Pancreas (tissue), 10 donors: ENCODE measurements at regions not wholly inside any gene's neighbourhood (a gene's known extent, or its start where the extent isn't known, plus 50 kb on each side); places are given as distances from the start of the nearest gene placed in this dataset.
"Not testable (repeated sequence)": the region's sequence is repeated elsewhere in the genome, so short reads cannot be mapped to it uniquely, and the experiment has no call there.

ENCODE experiments used
- ATAC-seq, 4 donors: fragments of 200-7000 bp; cut with Tn5 transposase; one replicate each; pipeline versions ENCODE4 v1.8.0 to v1.9.1; 2020; ENCODE audit warnings: mild to moderate bottlenecking in 4 of 4, moderate library complexity in 4 of 4
- DNase-seq, 6 donors: peaks; one replicate each; pipeline ENCODE4 v3.0.0-alpha.2; 2020
- FAIRE-seq: peaks from 2 replicates; lab custom pipeline; 2012; peaks lifted over from hg19 to GRCh38; lab: Jason Lieb, UNC
- H3K27ac ChIP-seq, 4 donors: fragments of 200-600 bp; sonication (generic); 1 replicate in 3 of 4; 2 replicates in 1 of 4; pipeline versions ENCODE4 v1.5.0 to v1.8.0; 2020
- H3K27me3 ChIP-seq, 4 donors: fragments of 200-600 bp; one replicate each; pipeline ENCODE4 v1.8.0; 2021
- H3K36me3 ChIP-seq, 3 donors: fragments of 200-600 bp; sonication (generic) in 1 of 3; one replicate each; pipeline versions ENCODE4 v1.5.0 to v1.8.0; 2020 to 2021
- H3K4me1 ChIP-seq, 3 donors: fragments of 200-600 bp; one replicate each; pipeline ENCODE4 v1.8.0; 2021
- H3K4me3 ChIP-seq, 4 donors: fragments of 200-600 bp; sonication (generic) in 2 of 4; one replicate each; pipeline versions ENCODE4 v1.5.0 to v1.8.0; 2020 to 2021
- H3K9me3 ChIP-seq, 4 donors: fragments of 200-600 bp; one replicate each; pipeline ENCODE4 v1.8.0; 2021
- CTCF ChIP-seq, 4 donors: fragments of 200-600 bp; sonication (generic) in 3 of 4; IDR thresholded peaks; one replicate each; pipeline versions ENCODE4 v1.5.0 to v1.8.0; 2021; ENCODE audit warnings: antibody characterized with exemption in 4 of 4
- WGBS, 2 donors: extraction: QIAGEN DNeasy Blood & Tissue Kit; methylation state at CpG; one replicate each; pipeline ENCODE4 v1.1.7; 2013; 5-methylcytosine and 5-hydroxymethylcytosine counted together
- intact Hi-C, 3 donors: fragments of 100-400 bp; cut with DNase I; formaldehyde crosslinking; loops; one replicate each; pipeline versions ENCODE4 v1.11.1 to v1.14.2; 2022
- donor health status: healthy with polysubstance abuse.
- donor health status: DM: no; HTN: no; CAD: no; lungs with moderate emphysema.
- donor health status: DM: no; HTN: no; CAD: no.
- donor health status: control.
- donor health status: control.
- donor health status: Bipolar disorder and iron deficiency.
- donor health status: DM: yes; HTN: yes; CAD: no.
- donor health status: DM: no; HTN: no; CAD: no.
- donor health status: DM: no; HTN: no; CAD: no.
- donor health status: DM: yes; HTN: yes; CAD: no.

GRCh38 chr6:167211881-167212712 lies 54.3 kb upstream of the GPR31 start:
- Histone ChIP-seq H3K4me1 (no peaks in the 10 kb centered on the region), H3K27me3 (no peaks in the 10 kb centered on the region), H3K4me3 (no peak overlapping the region), H3K36me3 (no peaks in the 10 kb centered on the region), H3K27ac (no peak overlapping the region), H3K9me3 (no peaks in the 10 kb centered on the region)
- intact Hi-C loops, result no loop called here
- no peak for ATAC-seq
- no peak for FAIRE-seq
- DNase-seq, result no peak
- 57 to 59% methylated on average over 7 of the region's 7 CpGs for WGBS, 2 donors
- no peak for TF ChIP-seq CTCF (IDR thresholded peaks at IDR 0.05)

DNA sequence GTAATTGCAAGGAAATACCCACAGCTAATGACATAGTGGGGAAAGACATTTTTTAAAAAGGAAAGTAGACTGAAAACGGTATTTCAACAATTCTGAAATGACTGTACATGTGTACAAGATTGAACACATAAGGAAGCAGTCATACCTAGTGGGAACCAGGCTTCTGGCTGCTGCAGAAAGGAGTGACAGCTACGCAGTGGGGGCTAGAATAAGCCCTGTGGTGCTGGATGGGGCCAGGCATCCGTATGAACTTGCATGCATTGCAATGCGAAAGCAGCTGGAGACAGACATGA lies 54.9 kb upstream of the GPR31 start:
- no peak for TF ChIP-seq CTCF (IDR thresholded peaks at IDR 0.05)
- Histone ChIP-seq H3K36me3 (no peaks in the 10 kb centered on the region), H3K27me3 (no peaks in the 10 kb centered on the region), H3K27ac (no peak overlapping the region), H3K9me3 (no peaks in the 10 kb centered on the region), H3K4me3 (no peak overlapping the region), H3K4me1 (no peaks in the 10 kb centered on the region)
- no peak for DNase-seq
- no peak for ATAC-seq
- 66 to 69% methylated on average over 4 of the region's 4 CpGs for WGBS, 2 donors
- no peak for FAIRE-seq
- intact Hi-C loops, result no loop called here

DNA sequence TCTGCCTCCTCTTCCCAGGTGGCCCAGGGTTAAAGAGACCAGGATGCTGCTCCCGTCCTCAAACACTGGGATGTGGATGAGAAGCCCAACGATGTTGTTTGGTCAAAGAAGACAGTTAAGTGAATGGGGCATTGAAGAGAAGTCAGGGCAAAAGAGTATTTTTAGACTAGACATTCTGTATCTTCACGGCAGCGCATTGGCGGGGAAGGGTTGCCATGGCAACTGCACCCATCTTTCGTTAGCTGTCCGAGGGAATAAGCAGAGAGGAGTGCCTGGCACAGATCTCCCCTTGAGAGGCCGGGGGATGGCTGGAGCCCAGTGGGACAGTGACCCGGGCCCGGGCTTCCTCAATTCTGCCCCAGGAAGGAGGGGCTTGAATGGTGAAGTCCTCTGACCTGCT lies 56.4 kb upstream of the GPR31 start:
- no peaks in the 10 kb centered on the region for H3K27me3 ChIP-seq
- intact Hi-C loops, result no loop called here
- ATAC-seq (no peak), DNase-seq (no peak), FAIRE-seq (no peak)
- no peaks in the 10 kb centered on the region for H3K9me3 ChIP-seq
- H3K4me3 ChIP-seq, result no peak overlapping the region
- no peak for TF ChIP-seq CTCF (IDR thresholded peaks at IDR 0.05)
- no peaks in the 10 kb centered on the region for H3K4me1 ChIP-seq
- no peak overlapping the region for H3K27ac ChIP-seq
- 58 to 60% methylated on average over 9 to 10 of the region's 10 CpGs for WGBS, 2 donors
- no peaks in the 10 kb centered on the region for H3K36me3 ChIP-seq

DNA sequence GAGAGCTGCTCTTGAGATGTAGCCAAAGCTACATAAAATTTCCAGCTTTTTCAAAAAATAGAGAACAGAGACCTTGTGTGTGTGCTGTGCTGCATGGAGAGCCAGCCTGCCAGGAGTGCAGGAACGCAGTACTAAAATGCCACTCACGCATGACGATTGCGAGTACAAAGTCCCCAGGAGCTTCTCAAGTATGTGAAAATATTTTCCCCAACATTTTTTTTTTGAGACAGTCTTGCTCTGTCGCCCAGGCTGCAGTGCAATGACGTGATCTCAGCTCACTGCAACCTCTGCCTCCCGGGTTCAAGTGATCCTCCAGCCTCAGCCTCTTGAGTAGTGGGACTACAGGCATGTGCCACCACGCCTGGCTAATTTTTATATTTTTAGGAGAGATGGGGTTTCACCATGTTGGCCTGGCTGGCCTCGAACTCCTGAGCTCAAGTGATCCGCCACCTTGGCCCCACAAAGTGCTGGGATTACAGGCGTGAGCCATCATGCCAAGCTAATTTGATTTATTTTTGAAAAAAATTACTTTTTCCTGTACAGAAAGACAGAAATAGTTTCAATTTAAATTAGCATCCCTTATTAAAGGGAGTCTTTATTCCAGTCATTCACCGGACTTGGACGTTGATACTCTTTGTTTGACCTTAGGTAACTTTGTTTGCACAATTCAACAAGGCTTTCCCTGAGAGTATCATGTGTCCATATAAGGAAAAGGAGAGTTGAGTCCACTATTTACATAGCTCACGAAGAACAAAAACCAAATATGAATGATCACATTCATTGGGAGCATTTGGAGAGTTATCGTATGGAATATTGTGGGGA lies 57.9 kb upstream of the GPR31 start:
- peak in 3 of 4 donors; percentile 48 to 68 (median 55) for ATAC-seq
- H3K27ac ChIP-seq, H3K36me3 ChIP-seq, H3K9me3 ChIP-seq, H3K4me3 ChIP-seq, intact Hi-C loops, DNase-seq, H3K27me3 ChIP-seq, H3K4me1 ChIP-seq, FAIRE-seq: not testable (repeated sequence)
- WGBS, 2 donors, result 27 to 51% methylated on average over 13 to 15 of the region's 15 CpGs

DNA sequence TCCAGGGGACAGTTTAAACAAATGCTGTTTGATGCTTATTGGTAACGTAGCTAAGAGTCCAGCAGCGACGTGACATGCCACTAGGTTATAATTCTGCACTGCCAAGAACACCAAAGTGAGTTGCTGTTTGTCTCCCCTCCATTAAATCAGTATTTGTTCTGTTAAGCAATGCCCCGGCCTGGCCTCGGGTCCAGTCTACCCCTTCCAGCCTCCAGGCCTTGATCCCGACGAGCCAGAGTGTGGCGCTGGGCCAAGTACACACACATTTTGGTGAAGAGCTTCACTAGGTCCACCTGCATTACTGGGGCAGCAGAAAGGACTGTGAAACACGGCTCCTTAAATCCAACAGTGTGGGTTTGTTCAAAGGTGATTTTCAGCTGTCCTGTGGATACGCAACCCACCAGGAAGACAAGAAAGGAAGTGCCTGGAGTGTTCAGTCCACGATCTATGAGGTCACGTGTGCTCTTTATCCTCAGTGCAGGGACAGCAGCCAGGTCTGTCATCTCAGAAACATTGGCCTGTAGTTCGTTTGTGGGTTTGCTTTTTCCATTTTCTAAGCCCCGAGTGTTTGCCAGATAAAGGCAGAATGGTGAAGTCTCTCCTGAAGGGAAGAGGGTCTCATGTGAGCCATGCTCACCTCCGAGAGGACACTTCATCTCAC lies 58.7 kb upstream of the GPR31 start:
- H3K36me3 ChIP-seq, H3K4me3 ChIP-seq, H3K27me3 ChIP-seq, FAIRE-seq, H3K4me1 ChIP-seq, DNase-seq, intact Hi-C loops, H3K27ac ChIP-seq, H3K9me3 ChIP-seq: not testable (repeated sequence)
- peak in 1 of 4 donors; percentile 15 for ATAC-seq
- WGBS, 2 donors, result 43% methylated on average over 13 to 15 of the region's 15 CpGs

GRCh38 chr6:167217073-167217472 lies 59.3 kb upstream of the GPR31 start:
- intact Hi-C loops, DNase-seq, FAIRE-seq, H3K9me3 ChIP-seq, H3K27me3 ChIP-seq, ATAC-seq, H3K36me3 ChIP-seq, H3K4me1 ChIP-seq, H3K27ac ChIP-seq, H3K4me3 ChIP-seq: not testable (repeated sequence)
- WGBS, 2 donors, result 73 to 83% methylated on average over 4 of the region's 4 CpGs

GRCh38 chr6:167217951-167218759 lies 60.4 kb upstream of the GPR31 start:
- DNase-seq, H3K4me1 ChIP-seq, H3K9me3 ChIP-seq, H3K4me3 ChIP-seq, H3K27me3 ChIP-seq, H3K36me3 ChIP-seq, H3K27ac ChIP-seq, intact Hi-C loops: not testable (repeated sequence)
- peak; percentile 96 for FAIRE-seq
- 14 to 23% methylated on average over 7 to 11 of the region's 15 CpGs for WGBS, 2 donors
- ATAC-seq, result peak; percentile 75 to 95 (median 92)

- FAIRE-seq, intact Hi-C loops, H3K27me3 ChIP-seq, H3K27ac ChIP-seq, ATAC-seq, H3K4me1 ChIP-seq, DNase-seq, H3K36me3 ChIP-seq, H3K9me3 ChIP-seq, H3K4me3 ChIP-seq: not testable (repeated sequence)
- 64 to 74% methylated on average over 4 of the region's 4 CpGs for WGBS, 2 donors
These were observed 61.3 kb upstream of the GPR31 start for GRCh38 chr6:167219079-167219478.
